Endothelial cell of umbilical vein (primary cell): ENCODE measurements at regions not wholly inside any gene's neighbourhood (a gene's known extent, or its start where the extent isn't known, plus 50 kb on each side); places are given as distances from the start of the nearest gene placed in this dataset.

Source experiments
- BruUV-seq: library from RNA; stranded (reverse); fragments of 400-500 nt; replicated peaks from 2 replicates; lab custom pipeline; 2021; lab: Mats Ljungman, UMichigan
- CTCF ChIA-PET: fragments of 300-600, 350-600 bp; sonication (Branson Sonifier 250); formaldehyde crosslinking; loops from one replicate; lab custom pipeline; 2021; ENCODE audit warnings: antibody characterized with exemption, inconsistent platforms; lab: Charles Lee
- POLR2A ChIA-PET: fragments of 300-600, 350-600 bp; sonication (Branson Sonifier 250); formaldehyde crosslinking; loops from one replicate; lab custom pipeline; 2021; ENCODE audit warnings: antibody characterized with exemption, inconsistent platforms; lab: Charles Lee
- DNase-seq: peaks from one replicate; pipeline ENCODE4 v3.0.0-alpha.2; 2011; ENCODE audit warnings: low read depth, low spot score
- FAIRE-seq: peaks from 2 replicates; lab custom pipeline; 2011; peaks lifted over from hg19 to GRCh38; lab: Jason Lieb, UNC
- H2AFZ ChIP-seq: 2 replicates; pipeline ENCODE4 v1.6.0; 2012; ENCODE audit warnings: low read depth, low read length, control low read depth, inconsistent platforms
- H3K27ac ChIP-seq: 2 replicates; pipeline ENCODE4 v1.5.1; 2011; ENCODE audit warnings: low read depth, mild to moderate bottlenecking, control low read depth, low read length, moderate library complexity; ENCODE audit not compliant: insufficient read depth
- H3K27me3 ChIP-seq, 2 experiments: 2 replicates each; pipeline versions ENCODE4 v1.6.0 to v1.6.1; 2011; ENCODE audit warnings: low read length in 2 of 2, mixed read lengths in 1 of 2; ENCODE audit not compliant: control insufficient read depth in 2 of 2, insufficient read depth in 2 of 2
- H3K36me3 ChIP-seq, 2 experiments: 2 replicates in 1 of 2; 3 replicates in 1 of 2; pipeline ENCODE4 v1.5.1; 2011; ENCODE audit warnings: low read length in 2 of 2, mild to moderate bottlenecking in 1 of 2, moderate library complexity in 1 of 2; ENCODE audit not compliant: control insufficient read depth in 2 of 2, insufficient read depth in 2 of 2; ENCODE audit errors: extremely low read depth in 1 of 2
- H3K4me1 ChIP-seq: 3 replicates; pipeline ENCODE4 v1.5.1; 2011; ENCODE audit warnings: mild to moderate bottlenecking, low read length; ENCODE audit not compliant: control insufficient read depth, insufficient read depth; ENCODE audit errors: extremely low read depth
- H3K4me2 ChIP-seq: 2 replicates; pipeline ENCODE4 v1.6.1; 2011; ENCODE audit warnings: low read length, control low read depth, mixed read lengths; ENCODE audit not compliant: insufficient read depth
- H3K4me3 ChIP-seq, 3 experiments: fragments of 200-600 bp in 1 of 3; sonication (generic), shearing (Covaris generic) in 1 of 3; replicated peaks in 1 of 3; 2 replicates each; pipeline ENCODE4 v1.5.1; 2011 to 2016; ENCODE audit warnings: control low read depth in 3 of 3, low read length in 3 of 3, mild to moderate bottlenecking in 2 of 3, inconsistent platforms in 1 of 3, low read depth in 1 of 3, moderate library complexity in 1 of 3; ENCODE audit not compliant: insufficient read depth in 1 of 3
- H3K79me2 ChIP-seq: 2 replicates; pipeline ENCODE4 v1.6.0; 2012; ENCODE audit warnings: low read length, inconsistent platforms; ENCODE audit not compliant: control insufficient read depth, insufficient read depth
- H3K9ac ChIP-seq: replicated peaks from 2 replicates; pipeline ENCODE3; 2011; ENCODE audit warnings: low read length, control low read depth; ENCODE audit not compliant: insufficient read depth; ENCODE audit errors: extremely low read depth
- H3K9me1 ChIP-seq: replicated peaks from 3 replicates; pipeline ENCODE4 v1.6.0; 2011; ENCODE audit warnings: mild to moderate bottlenecking, low read length; ENCODE audit not compliant: control insufficient read depth, insufficient read depth; ENCODE audit errors: extremely low read depth
- H3K9me3 ChIP-seq: replicated peaks from 2 replicates; pipeline ENCODE4 v1.5.1; 2012; ENCODE audit warnings: low read length, inconsistent platforms; ENCODE audit not compliant: control insufficient read depth, insufficient read depth
- H4K20me1 ChIP-seq: replicated peaks from 2 replicates; pipeline ENCODE3; 2011; ENCODE audit warnings: mild to moderate bottlenecking, low read length; ENCODE audit not compliant: control insufficient read depth, insufficient read depth; ENCODE audit errors: extremely low read depth
- EZH2 ChIP-seq: IDR thresholded peaks from 2 replicates; pipeline ENCODE4 v1.6.1; 2012; ENCODE audit warnings: borderline replicate concordance, low read depth, mild to moderate bottlenecking, moderate library complexity, low read length, inconsistent platforms; ENCODE audit not compliant: severe bottlenecking
- FOS ChIP-seq: IDR thresholded peaks from 2 replicates; pipeline ENCODE4 v1.6.1; 2011; ENCODE audit warnings: mild to moderate bottlenecking, low read length, moderate library complexity, borderline replicate concordance; ENCODE audit not compliant: insufficient read depth
- GATA2 ChIP-seq: IDR thresholded peaks from 2 replicates; pipeline ENCODE4 v1.7.0; 2011; ENCODE audit warnings: low read depth, mild to moderate bottlenecking, moderate library complexity, mixed read lengths, low read length; ENCODE audit not compliant: insufficient read length, insufficient read depth
- JUN ChIP-seq: IDR thresholded peaks from 2 replicates; pipeline ENCODE4 v1.6.1; 2011; ENCODE audit warnings: borderline replicate concordance, low read depth; ENCODE audit not compliant: insufficient read length, insufficient read depth
- MYC ChIP-seq: IDR thresholded peaks from one replicate; pipeline ENCODE4 v1.6.1; 2011; ENCODE audit warnings: mild to moderate bottlenecking, low read depth, low read length
- POLR2A ChIP-seq: IDR thresholded peaks from 2 replicates; pipeline ENCODE4 v1.6.1; 2012; ENCODE audit warnings: low read depth, mild to moderate bottlenecking, control low read depth, low read length
- POLR2AphosphoS5 ChIP-seq: IDR thresholded peaks from 2 replicates; pipeline ENCODE4 v1.6.1; 2012; ENCODE audit warnings: low read depth, mild to moderate bottlenecking, control low read depth, low read length, moderate library complexity; ENCODE audit not compliant: insufficient read depth
- dilution Hi-C: fragments of 300-500 bp; cut with MboI; formaldehyde crosslinking; loops from one replicate; pipeline ENCODE4 v1.15.0; 2019; ENCODE audit warnings: low sequenced_read_pairs; ENCODE audit not compliant: extremely low pct_ligation_motif_present
- intact Hi-C: fragments of 100-400 bp; cut with micrococcal nuclease; formaldehyde crosslinking; loops from one replicate; pipeline ENCODE4 v1.10.0; 2022
- TF ChIP-seq, protein P1 (sequence below), 2 donors: IDR thresholded peaks; 1 replicate in 1 of 2; 2 replicates in 1 of 2; pipeline ENCODE4 v1.5.1; 2011; ENCODE audit warnings: low read length in 2 of 2, mild to moderate bottlenecking in 2 of 2, moderate library complexity in 2 of 2, control low read depth in 1 of 2, inconsistent platforms in 1 of 2, low read depth in 1 of 2; ENCODE audit not compliant: insufficient read depth in 1 of 2; ENCODE audit errors: extremely low read depth in 1 of 2
- TF ChIP-seq, protein P2 (sequence below): IDR thresholded peaks from 2 replicates; pipeline ENCODE4 v1.6.1; 2011; ENCODE audit not compliant: insufficient read depth, insufficient read length

DNA sequence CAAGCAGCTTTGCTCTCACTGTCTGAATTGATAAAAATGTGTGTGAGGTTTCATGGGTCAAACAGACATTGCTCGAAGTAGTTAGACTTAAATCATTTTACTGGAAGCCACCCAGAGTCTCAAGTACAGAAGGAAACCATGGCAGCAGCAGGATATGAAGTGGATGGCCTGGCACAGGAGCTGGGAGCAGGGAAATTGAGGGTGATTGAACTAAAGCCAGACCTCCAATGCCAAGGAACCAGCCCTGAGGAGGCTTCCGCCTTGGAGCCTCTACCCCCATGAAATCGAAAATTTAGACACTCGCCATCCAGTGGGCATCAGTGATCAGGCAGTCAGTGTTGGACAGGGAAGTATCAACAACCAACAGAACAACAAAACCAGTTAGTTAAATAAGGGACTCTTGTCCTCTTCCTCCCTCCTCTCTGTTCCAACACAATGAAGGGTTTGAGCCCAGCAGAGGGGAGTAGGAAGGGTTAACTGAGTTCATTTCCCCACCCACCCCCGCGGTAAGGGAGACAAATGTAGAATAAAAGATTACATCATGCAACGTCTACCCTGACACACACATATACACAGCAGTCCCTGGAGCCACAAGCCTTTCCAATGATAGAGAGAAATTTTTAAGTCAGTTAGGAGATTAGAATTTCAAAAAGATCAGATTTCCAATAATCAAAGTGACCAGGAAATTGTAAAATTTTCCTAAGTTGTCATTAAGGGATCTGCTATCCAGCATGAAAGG is 156.3 kb downstream of the SLC16A9 start:
- H2AFZ ChIP-seq = no peak overlapping the region
- H3K4me3 ChIP-seq = no peak overlapping the region
- H4K20me1 ChIP-seq = no peaks in the 10 kb centered on the region
- H3K4me2 ChIP-seq = no peak overlapping the region
- CTCF ChIA-PET = no interaction called here
- H3K36me3 ChIP-seq = no peaks in the 10 kb centered on the region
- no peak overlapping the region for H3K27ac ChIP-seq
- dilution Hi-C loops = no loop called here
- intact Hi-C loops = no loop called here
- FAIRE-seq (no peak), DNase-seq (no peak)
- H3K4me1 ChIP-seq = no peaks in the 10 kb centered on the region
- H3K27me3 ChIP-seq = no peaks in the 10 kb centered on the region
- TF ChIP-seq FOS = no peak
- TF ChIP-seq JUN = no peak
- TF ChIP-seq, protein P1, sequence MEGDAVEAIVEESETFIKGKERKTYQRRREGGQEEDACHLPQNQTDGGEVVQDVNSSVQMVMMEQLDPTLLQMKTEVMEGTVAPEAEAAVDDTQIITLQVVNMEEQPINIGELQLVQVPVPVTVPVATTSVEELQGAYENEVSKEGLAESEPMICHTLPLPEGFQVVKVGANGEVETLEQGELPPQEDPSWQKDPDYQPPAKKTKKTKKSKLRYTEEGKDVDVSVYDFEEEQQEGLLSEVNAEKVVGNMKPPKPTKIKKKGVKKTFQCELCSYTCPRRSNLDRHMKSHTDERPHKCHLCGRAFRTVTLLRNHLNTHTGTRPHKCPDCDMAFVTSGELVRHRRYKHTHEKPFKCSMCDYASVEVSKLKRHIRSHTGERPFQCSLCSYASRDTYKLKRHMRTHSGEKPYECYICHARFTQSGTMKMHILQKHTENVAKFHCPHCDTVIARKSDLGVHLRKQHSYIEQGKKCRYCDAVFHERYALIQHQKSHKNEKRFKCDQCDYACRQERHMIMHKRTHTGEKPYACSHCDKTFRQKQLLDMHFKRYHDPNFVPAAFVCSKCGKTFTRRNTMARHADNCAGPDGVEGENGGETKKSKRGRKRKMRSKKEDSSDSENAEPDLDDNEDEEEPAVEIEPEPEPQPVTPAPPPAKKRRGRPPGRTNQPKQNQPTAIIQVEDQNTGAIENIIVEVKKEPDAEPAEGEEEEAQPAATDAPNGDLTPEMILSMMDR (IDR thresholded peaks at IDR 0.05; ENCODE audit: extremely low read depth in 1 of 2, insufficient read depth in 1 of 2, low read depth in 1 of 2, low read length in 2 of 2) = no peak
- no peak for TF ChIP-seq EZH2
- no peak for TF ChIP-seq POLR2A
- TF ChIP-seq MYC = no peak
- TF ChIP-seq, protein P2, sequence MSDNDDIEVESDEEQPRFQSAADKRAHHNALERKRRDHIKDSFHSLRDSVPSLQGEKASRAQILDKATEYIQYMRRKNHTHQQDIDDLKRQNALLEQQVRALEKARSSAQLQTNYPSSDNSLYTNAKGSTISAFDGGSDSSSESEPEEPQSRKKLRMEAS = no peak
- TF ChIP-seq GATA2 = no peak
- no peak for TF ChIP-seq POLR2AphosphoS5
- no peak overlapping the region for H3K9ac ChIP-seq
- H3K9me3 ChIP-seq = no peaks in the 10 kb centered on the region
- no TSS peak for BruUV-seq
- no peaks in the 10 kb centered on the region for H3K79me2 ChIP-seq
- no peaks in the 10 kb centered on the region for H3K9me1 ChIP-seq
- POLR2A ChIA-PET = no interaction called here
